ENCODE measurements at regions not wholly inside any gene's neighbourhood (a gene's known extent, or its start where the extent isn't known, plus 50 kb on each side); places are given as distances from the start of the nearest gene placed in this dataset.
"Not testable (repeated sequence)": the region's sequence is repeated elsewhere in the genome, so short reads cannot be mapped to it uniquely, and the experiment has no call there.

- DNase-seq: no peak
Measured at GRCh38 chr6:130676077-130676772, 151.0 kb upstream of the SMLR1 start.

DNA sequence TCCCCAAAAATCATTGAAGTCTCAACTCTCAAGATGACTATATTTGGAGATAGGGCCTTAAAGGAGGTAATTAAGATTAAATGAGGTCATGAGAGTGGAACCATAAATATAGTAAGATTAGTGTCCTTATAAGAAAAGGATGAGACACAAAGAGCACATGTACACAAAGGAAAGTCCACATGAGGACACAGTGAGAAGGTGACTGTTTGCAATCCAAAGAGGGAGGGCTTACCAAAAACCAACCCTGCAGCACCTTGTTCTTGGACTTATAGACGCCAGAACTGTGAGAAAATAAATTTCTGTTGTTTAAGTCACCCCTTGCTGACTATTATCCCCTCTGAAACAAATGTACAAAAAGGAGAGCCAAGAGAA, 150.4 kb upstream of the SMLR1 start:
- DNase-seq: no peak

- DNase-seq: no peak
Measured at GRCh38 chr6:130677312-130677711, 149.9 kb upstream of the SMLR1 start.

DNA sequence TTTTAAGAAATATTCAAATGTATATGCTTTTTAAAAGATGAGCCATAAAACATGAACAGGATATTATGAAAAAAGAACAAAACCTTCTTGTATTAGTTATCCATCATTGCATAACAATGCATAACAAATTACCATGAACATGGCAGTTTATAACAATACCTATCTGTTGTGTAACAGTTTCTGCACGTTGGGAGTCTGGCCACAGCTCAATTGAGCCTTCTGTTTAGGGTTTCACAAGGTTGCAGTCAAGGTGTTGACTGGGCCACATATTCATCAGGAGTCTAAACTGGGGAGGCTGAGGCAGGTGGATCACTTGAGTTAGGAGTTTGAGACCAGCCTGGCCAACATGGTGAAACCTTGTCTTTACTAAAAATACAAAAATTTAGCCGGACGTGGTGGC, 149.4 kb upstream of the SMLR1 start:
- DNase-seq: no peak

GRCh38 chr6:130679684-130680083, 147.5 kb upstream of the SMLR1 start:
- no peak for DNase-seq

- peak; percentile 65 for DNase-seq
Measured at GRCh38 chr6:130680116-130680515, 147.1 kb upstream of the SMLR1 start.

DNA sequence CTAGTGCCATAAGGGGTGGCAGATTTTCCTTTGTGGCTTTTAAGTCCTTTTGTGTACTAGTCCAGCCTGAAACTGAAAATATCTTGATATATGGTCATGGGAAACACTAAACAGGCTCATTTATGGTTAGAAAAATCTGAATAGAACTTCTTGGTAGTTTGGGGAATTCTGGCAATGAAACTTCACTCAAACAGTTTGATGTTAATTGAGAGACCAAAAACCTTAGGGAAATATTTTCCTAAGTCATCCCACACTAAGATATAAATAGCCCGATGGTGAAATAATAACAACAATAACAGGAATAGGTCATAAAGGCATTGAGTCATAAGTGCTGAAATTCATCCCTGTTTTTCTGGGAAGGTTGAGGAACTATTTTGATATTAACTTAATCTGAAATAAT, 146.2 kb upstream of the SMLR1 start:
- DNase-seq: peak; percentile 34

DNA sequence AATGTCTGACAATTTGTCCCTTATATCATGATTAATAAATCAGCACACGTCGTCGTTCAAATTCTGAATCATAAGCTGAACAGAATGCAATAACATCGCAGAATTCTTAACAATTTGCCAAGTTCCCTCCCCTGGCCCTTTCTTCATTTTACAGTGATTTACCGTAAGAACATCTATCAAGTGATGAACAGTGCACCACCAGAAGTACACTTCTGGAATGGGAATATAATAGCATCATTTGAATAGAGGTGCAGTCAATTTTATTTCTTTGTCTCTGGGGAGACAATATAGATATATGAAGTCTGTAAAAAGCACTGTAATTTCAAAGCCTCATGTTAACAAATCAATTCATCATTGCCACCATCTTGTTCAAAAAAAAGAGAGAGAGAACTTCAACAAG, 145.1 kb upstream of the SMLR1 start:
- no peak for DNase-seq

GRCh38 chr6:130683761-130684517, 143.3 kb upstream of the SMLR1 start:
- DNase-seq: no peak

- DNase-seq: no peak
Measured at GRCh38 chr6:130692659-130693058, 134.5 kb upstream of the SMLR1 start.

DNA sequence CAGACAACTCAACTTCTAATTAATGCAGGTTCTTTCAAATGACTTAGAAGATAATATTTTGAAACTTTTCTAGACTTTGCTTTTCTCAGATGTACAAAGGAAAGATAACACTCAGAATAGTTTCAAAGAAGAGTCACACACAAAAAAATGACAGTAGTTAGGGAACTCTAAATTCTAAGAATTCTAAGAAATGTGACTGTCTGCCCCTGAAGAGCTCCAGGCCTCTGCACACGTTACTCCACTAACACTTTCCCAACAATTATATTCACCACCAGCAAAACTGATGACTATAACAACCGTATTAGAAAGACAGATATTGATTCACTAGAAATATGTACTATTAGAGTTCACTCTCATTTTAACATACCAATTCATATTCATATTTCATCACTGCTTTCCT, 133.3 kb upstream of the SMLR1 start:
- DNase-seq: no peak

DNA sequence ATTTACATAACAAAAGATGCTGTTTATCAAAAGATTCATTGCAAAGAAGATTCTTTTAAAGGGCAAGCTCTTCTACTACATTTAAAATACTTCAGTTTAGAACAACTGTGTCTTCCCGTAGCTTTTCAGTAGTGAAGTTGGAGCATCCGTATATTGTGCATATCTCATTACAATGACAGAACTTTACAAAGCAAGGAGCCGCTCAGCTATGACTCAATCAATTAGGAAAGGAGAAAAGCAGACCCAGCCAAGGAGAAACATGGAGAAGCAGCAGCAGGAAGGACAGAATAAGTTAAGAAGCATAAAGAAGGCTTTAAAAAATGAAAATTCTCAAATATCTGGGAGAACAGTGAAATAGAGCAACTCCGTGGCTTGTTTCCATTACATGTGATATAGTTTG, 132.6 kb upstream of the SMLR1 start:
- peak; percentile 31 for DNase-seq

- no peak for DNase-seq
Measured at GRCh38 chr6:130696806-130697205, 130.4 kb upstream of the SMLR1 start.

DNA sequence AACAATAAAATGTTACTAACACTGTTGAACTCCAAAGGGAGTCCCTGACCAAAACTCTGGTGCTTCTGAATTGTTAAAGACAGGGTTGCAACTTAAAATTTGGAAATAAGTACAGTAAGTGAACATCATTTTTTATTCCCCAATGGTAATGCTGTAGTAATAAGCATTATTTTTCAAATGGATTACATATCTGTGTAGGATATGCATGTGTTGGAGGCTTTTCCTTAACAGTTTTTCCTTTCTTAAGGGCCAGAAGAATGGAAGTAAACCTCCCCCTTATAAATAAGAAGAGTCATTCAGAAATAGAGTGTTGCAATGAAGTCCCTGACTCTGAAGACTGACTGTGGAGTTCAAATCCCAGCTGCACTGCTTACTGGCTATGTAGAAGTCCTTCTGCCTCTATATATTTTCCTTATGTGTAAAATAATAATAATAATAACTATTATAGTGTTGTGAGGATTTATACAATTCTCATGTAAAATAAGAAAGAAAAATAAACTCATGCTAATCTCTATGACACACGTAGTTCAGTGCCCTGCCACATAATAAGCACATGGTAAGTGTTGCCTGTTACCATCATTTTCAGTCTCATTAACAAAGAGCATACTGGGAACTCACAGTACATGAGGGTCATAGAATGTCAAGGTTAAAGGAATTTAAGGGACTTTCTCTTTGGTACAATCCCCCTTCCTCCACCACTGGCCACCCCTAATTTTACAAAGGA, 129.8 kb upstream of the SMLR1 start:
- no peak for DNase-seq

GRCh38 chr6:130697995-130698535, 129.1 kb upstream of the SMLR1 start:
- DNase-seq: peak; percentile 67

DNA sequence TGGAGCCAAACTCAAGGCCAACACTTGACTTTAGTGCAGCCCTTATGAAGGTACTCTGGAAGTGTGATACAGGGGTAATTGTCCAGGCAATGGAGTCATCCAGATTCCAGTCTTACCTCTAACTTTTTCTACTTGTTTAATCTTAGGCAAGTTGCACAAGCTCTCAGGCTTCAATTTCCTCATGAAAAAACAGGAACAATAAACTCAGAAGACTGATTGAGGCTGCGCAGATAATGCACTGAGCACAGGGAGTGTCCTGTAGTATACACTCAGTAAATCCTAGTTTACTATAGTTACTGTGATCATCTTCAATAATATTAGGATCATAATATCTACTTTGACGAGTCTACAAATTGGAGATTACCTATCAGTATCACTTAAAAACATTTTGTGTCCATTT, 127.5 kb upstream of the SMLR1 start:
- DNase-seq: no peak

DNA sequence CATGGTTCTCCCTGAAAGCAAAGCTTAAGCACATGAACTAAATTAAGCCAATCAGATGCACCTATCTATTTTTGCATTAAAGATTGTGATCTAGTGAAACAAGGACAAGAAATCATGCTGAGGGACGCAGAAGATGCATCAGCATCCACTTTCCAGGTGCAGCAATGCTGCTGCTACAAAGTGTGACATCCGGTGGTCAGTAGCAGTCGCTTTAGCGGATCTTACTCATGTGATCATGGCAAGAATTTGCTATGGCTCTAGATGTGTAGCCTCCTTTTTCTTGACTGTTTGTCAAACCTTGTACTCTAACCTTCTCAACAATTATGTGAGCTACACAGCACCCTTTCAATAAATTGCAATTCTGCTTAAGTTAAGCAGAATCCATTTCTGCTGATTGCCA, 126.8 kb upstream of the SMLR1 start:
- no peak for DNase-seq

- DNase-seq: no peak
Measured at GRCh38 chr6:130708338-130708737, 118.9 kb upstream of the SMLR1 start.

DNA sequence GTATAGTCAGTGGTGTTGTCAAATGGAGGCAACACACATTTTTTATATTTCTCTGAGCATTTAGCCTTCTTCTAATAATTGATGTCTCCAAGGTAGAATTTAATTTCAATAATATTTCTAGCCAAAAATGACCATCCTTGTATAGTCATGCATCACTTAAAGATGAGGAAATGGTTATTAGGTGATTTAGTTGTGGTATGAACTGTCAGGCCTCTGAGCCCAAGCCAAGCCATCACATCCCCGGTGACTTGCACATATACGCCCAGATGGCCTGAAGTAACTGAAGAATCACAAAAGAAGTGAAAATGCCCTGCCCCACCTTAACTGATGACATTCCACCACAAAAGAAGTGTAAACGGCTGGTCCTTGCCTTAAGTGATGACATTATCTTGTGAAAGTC, 115.6 kb upstream of the SMLR1 start:
- DNase-seq: not testable (repeated sequence)

DNA sequence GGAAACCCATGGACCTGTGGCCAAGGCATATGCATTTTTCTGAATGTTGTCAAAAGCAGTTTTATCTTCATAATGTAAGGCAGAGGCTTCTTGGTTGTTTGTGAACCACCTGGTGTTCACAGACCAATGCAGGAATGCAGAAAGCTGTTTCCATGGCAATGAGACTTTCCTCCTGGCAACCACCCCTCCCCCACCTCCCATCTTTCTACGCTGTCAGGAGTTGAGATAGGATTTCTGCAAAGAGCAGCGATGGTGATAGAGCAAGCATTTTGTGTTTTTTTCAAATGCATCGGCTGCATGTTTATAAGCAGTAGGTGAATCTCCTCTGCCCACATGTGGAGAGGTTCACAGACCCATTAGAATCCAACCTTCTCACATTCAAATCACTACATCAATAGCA, 114.1 kb upstream of the SMLR1 start:
- no peak for DNase-seq

DNA sequence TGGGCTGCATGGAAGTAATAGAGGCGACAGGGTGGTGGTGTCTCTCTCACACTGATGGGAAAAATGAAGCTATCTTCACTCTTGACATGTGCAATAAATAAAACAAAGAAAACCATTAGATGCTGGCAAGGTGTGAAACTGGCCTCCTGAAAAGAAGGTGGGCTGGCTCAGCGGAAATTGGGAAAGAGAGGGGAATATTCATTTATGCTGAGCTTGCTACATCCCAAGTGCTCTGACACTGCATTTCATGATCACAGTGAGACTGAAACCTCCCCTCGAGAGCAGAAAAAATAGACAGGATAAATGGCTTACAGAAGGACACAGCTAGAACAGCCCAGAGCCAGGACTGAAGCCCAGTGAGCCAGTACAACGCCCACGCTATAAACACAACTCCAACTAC, 112.1 kb upstream of the SMLR1 start:
- DNase-seq: no peak

DNA sequence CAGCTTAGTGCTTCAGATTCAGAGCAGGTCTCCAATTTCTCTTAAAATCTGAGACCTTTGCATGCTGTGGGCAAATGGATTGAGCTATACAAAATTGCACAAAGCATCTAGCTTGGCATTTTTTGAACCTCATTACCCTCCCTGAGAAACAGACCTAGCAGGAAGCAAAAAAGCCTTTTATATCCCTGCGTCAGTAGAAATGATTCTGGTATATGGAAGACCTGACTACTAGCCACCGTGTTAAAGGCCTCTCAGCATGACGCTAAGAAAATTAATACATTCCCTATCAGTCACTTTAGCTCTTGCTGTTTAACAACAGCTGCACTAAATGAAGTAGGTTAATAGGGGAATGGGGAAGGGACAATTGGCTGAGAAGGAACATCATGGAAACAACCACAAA, 110.7 kb upstream of the SMLR1 start:
- no peak for DNase-seq

- no peak for DNase-seq
Measured at GRCh38 chr6:130717657-130718056, 109.5 kb upstream of the SMLR1 start.

All from fibroblast of upper back skin (primary cell).